ENCODE measurements at regions not wholly inside any gene's neighbourhood (a gene's known extent, or its start where the extent isn't known, plus 50 kb on each side); places are given as distances from the start of the nearest gene placed in this dataset.

- TF ChIP-seq, protein P1, sequence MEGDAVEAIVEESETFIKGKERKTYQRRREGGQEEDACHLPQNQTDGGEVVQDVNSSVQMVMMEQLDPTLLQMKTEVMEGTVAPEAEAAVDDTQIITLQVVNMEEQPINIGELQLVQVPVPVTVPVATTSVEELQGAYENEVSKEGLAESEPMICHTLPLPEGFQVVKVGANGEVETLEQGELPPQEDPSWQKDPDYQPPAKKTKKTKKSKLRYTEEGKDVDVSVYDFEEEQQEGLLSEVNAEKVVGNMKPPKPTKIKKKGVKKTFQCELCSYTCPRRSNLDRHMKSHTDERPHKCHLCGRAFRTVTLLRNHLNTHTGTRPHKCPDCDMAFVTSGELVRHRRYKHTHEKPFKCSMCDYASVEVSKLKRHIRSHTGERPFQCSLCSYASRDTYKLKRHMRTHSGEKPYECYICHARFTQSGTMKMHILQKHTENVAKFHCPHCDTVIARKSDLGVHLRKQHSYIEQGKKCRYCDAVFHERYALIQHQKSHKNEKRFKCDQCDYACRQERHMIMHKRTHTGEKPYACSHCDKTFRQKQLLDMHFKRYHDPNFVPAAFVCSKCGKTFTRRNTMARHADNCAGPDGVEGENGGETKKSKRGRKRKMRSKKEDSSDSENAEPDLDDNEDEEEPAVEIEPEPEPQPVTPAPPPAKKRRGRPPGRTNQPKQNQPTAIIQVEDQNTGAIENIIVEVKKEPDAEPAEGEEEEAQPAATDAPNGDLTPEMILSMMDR (conservative IDR thresholded peaks at IDR 0.05) = no peak
- no peak for TF ChIP-seq EZH2 (IDR thresholded peaks at IDR 0.05; ENCODE audit: low read depth)
Measured at GRCh38 chr6:33872761-33873160, 69.0 kb upstream of the MLN start.
